Suprapubic skin (tissue), 4 donors: ENCODE measurements at regions not wholly inside any gene's neighbourhood (a gene's known extent, or its start where the extent isn't known, plus 50 kb on each side); places are given as distances from the start of the nearest gene placed in this dataset.
A peak's percentile ranks its signal among the peaks of the same experiment; 100 is the strongest.

ENCODE experiments used
- DNase-seq, 2 donors: peaks; one replicate each; pipeline ENCODE4 v3.0.0-alpha.2; 2019; ENCODE audit warnings: low spot score in 2 of 2
- H3K27ac ChIP-seq: fragments of 200-600 bp; sonication (generic); one replicate; pipeline ENCODE4 v1.5.1; 2019
- H3K27me3 ChIP-seq: fragments of 200-600 bp; sonication (generic); one replicate; pipeline ENCODE4 v1.5.1; 2019
- H3K36me3 ChIP-seq: fragments of 200-600 bp; sonication (generic); one replicate; pipeline ENCODE4 v1.5.1; 2019
- H3K4me1 ChIP-seq: fragments of 200-600 bp; sonication (generic); one replicate; pipeline ENCODE4 v1.5.1; 2019
- H3K4me3 ChIP-seq: fragments of 200-600 bp; sonication (generic); one replicate; pipeline ENCODE4 v1.5.1; 2019; ENCODE audit warnings: mild to moderate bottlenecking
- H3K9me3 ChIP-seq: fragments of 200-600 bp; sonication (generic); one replicate; pipeline ENCODE4 v1.5.1; 2019
- EP300 ChIP-seq: sonication (generic); formaldehyde crosslinking; IDR thresholded peaks from one replicate; pipeline ENCODE4 v1.6.1; 2017; ENCODE audit warnings: antibody characterized with exemption
- POLR2A ChIP-seq, 2 donors: fragments of 450-650 bp; IDR thresholded peaks; one replicate each; pipeline ENCODE4 v1.6.1; 2017; ENCODE audit warnings: antibody characterized with exemption in 2 of 2, mild to moderate bottlenecking in 2 of 2, moderate library complexity in 2 of 2
- POLR2AphosphoS5 ChIP-seq, 3 donors: sonication (generic); formaldehyde crosslinking; IDR thresholded peaks; one replicate each; pipeline ENCODE4 v1.6.1; 2017; ENCODE audit warnings: antibody characterized with exemption in 3 of 3
- WGBS: methylation state at CpG from one replicate; pipeline ENCODE4 v1.1.5; 2018; 5-methylcytosine and 5-hydroxymethylcytosine counted together
- TF ChIP-seq, protein P1 (sequence below), 2 donors: fragments of 200-600 bp in 1 of 2; fragments of 450-650 bp in 1 of 2; sonication (generic) in 1 of 2; IDR thresholded peaks; one replicate each; pipeline ENCODE4 v1.5.1; 2016 to 2019; ENCODE audit warnings: antibody characterized with exemption in 2 of 2, mild to moderate bottlenecking in 1 of 2, moderate library complexity in 1 of 2

DNA sequence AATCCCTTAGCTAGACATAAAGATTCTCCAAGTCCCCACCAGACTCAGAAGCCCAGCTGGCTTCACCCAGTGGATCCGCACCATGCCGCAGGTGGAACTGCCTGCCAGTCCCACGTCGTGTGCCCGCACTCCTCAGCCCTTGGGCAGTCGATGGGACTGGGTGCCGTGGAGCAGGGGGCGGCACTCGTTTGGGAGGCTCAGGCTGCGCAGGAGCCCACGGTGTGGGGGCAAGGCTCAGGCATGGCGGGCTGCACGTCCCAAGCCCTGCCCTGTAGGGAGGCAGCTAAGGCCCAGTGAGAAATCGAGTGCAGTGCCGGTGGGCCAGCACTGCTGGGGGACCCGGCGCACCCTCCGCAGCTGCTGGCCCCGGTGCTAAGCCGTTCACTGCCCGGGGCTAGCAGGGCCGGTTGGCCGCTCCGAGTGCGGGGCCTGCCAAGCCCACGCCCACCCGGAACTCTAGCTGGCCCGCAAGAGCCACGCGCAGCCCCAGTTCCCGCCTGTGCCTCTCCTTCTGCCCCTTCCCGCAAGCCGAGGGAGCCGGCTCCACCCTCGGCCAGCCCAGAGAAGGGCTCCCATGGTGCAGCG lies 95.9 kb upstream of the DTNBP1 start:
- Histone ChIP-seq H3K4me3 (no peak overlapping the region), H3K4me1 (peaks cover 22% of the 10 kb centered on the region), H3K36me3 (no peaks in the 10 kb centered on the region), H3K27me3 (no peaks in the 10 kb centered on the region), H3K27ac (no peak overlapping the region), H3K9me3 (no peaks in the 10 kb centered on the region)
- DNase-seq: no peak
- 100% methylated on average over 2 of the region's 36 CpGs for WGBS
- TF ChIP-seq POLR2AphosphoS5 (IDR thresholded peaks at IDR 0.05) (no peak), EP300 (no peak), POLR2A (IDR thresholded peaks at IDR 0.05) (no peak)
- TF ChIP-seq, protein P1, sequence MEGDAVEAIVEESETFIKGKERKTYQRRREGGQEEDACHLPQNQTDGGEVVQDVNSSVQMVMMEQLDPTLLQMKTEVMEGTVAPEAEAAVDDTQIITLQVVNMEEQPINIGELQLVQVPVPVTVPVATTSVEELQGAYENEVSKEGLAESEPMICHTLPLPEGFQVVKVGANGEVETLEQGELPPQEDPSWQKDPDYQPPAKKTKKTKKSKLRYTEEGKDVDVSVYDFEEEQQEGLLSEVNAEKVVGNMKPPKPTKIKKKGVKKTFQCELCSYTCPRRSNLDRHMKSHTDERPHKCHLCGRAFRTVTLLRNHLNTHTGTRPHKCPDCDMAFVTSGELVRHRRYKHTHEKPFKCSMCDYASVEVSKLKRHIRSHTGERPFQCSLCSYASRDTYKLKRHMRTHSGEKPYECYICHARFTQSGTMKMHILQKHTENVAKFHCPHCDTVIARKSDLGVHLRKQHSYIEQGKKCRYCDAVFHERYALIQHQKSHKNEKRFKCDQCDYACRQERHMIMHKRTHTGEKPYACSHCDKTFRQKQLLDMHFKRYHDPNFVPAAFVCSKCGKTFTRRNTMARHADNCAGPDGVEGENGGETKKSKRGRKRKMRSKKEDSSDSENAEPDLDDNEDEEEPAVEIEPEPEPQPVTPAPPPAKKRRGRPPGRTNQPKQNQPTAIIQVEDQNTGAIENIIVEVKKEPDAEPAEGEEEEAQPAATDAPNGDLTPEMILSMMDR (IDR thresholded peaks at IDR 0.05): no peak

DNA sequence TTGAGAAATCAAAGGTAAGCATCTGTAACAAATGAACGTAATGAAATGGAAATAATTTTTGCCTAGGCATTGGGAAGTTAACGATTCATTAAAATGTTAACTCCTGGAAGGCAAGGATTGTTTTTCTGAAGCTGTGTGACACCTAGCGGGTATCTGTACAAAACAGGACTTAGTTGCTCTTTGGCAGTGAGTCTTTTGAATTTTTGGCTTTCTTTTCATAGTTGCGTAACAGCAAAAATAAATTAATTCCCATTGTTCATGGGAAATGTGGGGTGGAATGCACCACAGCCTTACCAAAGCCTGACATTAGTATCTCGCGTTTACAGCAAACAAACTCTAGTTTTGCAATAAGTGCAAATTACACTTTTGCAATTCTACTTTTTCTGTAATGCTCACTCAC lies 92.7 kb upstream of the DTNBP1 start:
- no peaks in the 10 kb centered on the region for H3K36me3 ChIP-seq
- H3K27ac ChIP-seq: no peak overlapping the region
- no peak for TF ChIP-seq POLR2A (IDR thresholded peaks at IDR 0.05)
- H3K9me3 ChIP-seq: no peaks in the 10 kb centered on the region
- no peak for DNase-seq
- 38% methylated on average over 6 of the region's 6 CpGs for WGBS
- no peak overlapping the region for H3K4me3 ChIP-seq
- no peaks in the 10 kb centered on the region for H3K27me3 ChIP-seq
- H3K4me1 ChIP-seq: peaks cover 22% of the 10 kb centered on the region

DNA sequence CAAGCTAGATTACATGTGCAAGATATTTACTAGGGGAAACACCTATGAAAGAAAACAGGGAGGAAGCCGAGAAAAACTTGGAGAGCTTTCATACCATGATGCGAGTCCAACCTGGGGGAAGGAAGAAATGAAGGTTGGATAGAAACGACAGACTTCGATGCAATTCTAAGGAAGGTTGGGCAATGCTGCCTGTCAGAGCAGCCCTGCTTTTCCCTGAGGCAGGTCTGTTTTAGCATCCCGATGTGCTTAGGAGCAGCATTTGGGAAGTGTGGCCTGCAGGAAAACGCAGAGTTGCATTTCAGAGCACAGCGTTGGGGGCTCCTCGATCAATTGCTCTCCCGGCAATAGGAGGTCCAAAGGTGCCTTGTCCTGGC lies 91.9 kb upstream of the DTNBP1 start:
- H3K27ac ChIP-seq: peak overlapping the region; percentile 3
- TF ChIP-seq, protein P1 (IDR thresholded peaks at IDR 0.05): no peak
- TF ChIP-seq EP300 (no peak), POLR2AphosphoS5 (IDR thresholded peaks at IDR 0.05) (no peak), POLR2A (IDR thresholded peaks at IDR 0.05) (no peak)
- WGBS: 61% methylated on average over 9 of the region's 9 CpGs
- DNase-seq: no peak
- H3K4me1 ChIP-seq: peaks cover 22% of the 10 kb centered on the region
- H3K27me3 ChIP-seq: no peaks in the 10 kb centered on the region
- no peaks in the 10 kb centered on the region for H3K36me3 ChIP-seq
- H3K9me3 ChIP-seq: no peaks in the 10 kb centered on the region
- no peak overlapping the region for H3K4me3 ChIP-seq

DNA sequence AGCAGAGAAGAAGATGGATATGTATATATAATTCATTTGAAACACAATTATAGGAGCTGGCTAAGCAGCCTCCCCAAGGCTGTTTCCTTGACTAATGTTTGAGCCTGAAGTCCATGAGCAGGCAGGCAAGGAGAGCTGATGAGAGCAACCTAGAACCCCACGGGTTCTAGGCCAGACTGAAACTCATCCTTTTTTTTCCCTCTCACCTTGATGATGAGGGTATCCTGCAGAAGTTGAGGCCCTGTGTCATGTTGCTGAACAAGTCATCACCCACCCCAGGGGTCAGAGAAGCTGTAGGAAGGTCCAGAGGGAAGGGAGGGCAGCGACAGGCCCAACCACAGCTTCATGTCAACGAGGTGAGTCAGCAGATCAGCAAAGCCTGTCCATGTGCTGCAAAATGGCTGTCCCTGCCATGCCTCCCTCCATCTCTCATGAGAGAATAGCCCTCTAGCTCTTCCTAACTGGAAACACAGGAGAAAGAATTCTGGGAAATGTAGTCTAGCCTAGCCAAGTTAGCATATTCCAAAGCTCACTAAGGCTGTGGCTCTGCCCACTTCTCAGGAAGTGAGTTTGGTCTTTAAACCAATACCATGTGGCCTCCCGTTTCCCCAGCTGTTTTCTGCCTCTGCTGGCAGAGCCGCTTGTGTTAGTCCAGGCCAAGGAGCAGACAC lies 91.3 kb upstream of the DTNBP1 start:
- no peak for TF ChIP-seq EP300
- no peak for TF ChIP-seq POLR2A (IDR thresholded peaks at IDR 0.05)
- TF ChIP-seq, protein P1 (IDR thresholded peaks at IDR 0.05): no peak
- no peak for TF ChIP-seq POLR2AphosphoS5 (IDR thresholded peaks at IDR 0.05)
- Histone ChIP-seq H3K9me3 (no peaks in the 10 kb centered on the region), H3K4me3 (no peak overlapping the region), H3K27ac (peak overlapping the region; percentile 3), H3K36me3 (no peaks in the 10 kb centered on the region), H3K4me1 (peaks cover 22% of the 10 kb centered on the region), H3K27me3 (no peaks in the 10 kb centered on the region)
- 49% methylated on average over 5 of the region's 5 CpGs for WGBS
- no peak for DNase-seq

DNA sequence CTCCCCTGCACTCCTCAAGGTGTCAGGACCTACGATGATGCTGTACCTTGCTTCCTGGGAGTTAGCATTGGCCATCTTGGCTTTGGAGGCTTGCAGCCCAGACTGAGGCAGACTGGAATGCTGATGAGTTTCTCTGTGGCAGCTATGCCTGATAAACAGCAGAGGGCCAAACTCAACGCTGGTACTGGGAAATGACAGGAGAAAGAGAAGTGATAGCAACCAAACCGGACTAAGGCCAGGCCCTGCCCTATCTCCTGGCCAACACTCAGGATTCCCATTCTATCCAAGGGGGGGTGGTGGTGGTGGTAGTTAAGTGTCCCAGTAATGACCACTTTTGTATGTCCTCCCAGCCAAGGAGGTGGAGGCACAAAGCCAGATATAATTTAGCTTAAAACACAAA lies 90.0 kb upstream of the DTNBP1 start:
- WGBS: 76% methylated on average over 3 of the region's 3 CpGs

More for the DNA sequence above, 90.0 kb upstream of the DTNBP1 start:
- Histone ChIP-seq H3K4me3 (no peak overlapping the region), H3K36me3 (no peaks in the 10 kb centered on the region), H3K27ac (no peak overlapping the region), H3K4me1 (peaks cover 22% of the 10 kb centered on the region), H3K27me3 (no peaks in the 10 kb centered on the region), H3K9me3 (no peaks in the 10 kb centered on the region)
- no peak for TF ChIP-seq POLR2A (IDR thresholded peaks at IDR 0.05)
- TF ChIP-seq, protein P1 (IDR thresholded peaks at IDR 0.05): no peak
- no peak for TF ChIP-seq POLR2AphosphoS5 (IDR thresholded peaks at IDR 0.05)
- TF ChIP-seq EP300: no peak
- DNase-seq: no peak
